ENCODE measurements at regions not wholly inside any gene's neighbourhood (a gene's known extent, or its start where the extent isn't known, plus 50 kb on each side); places are given as distances from the start of the nearest gene placed in this dataset.

DNA sequence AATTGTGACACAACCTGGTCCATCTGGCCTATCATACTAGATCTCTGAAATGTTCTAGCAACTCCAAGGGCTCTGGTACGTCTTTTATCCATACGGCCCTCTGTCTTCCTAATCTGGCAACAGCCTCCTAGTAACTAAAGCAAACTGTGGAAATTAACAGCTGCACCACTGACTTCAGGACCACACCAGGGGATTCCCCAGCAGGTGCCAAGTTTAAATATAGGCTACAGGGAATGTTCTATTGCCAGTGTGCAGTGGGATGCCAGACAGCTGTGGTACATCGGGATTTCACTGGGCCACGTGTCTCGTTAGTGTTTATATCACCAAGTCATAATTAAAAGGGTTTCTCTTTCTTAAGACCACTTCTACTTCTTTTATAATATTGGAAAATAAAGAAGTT is 94.3 kb downstream of the RGS2 start:
- no peak for TF ChIP-seq EZH2phosphoT487 (conservative IDR thresholded peaks at IDR 0.05; ENCODE audit: low read length)
- TF ChIP-seq, protein P1, sequence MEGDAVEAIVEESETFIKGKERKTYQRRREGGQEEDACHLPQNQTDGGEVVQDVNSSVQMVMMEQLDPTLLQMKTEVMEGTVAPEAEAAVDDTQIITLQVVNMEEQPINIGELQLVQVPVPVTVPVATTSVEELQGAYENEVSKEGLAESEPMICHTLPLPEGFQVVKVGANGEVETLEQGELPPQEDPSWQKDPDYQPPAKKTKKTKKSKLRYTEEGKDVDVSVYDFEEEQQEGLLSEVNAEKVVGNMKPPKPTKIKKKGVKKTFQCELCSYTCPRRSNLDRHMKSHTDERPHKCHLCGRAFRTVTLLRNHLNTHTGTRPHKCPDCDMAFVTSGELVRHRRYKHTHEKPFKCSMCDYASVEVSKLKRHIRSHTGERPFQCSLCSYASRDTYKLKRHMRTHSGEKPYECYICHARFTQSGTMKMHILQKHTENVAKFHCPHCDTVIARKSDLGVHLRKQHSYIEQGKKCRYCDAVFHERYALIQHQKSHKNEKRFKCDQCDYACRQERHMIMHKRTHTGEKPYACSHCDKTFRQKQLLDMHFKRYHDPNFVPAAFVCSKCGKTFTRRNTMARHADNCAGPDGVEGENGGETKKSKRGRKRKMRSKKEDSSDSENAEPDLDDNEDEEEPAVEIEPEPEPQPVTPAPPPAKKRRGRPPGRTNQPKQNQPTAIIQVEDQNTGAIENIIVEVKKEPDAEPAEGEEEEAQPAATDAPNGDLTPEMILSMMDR (IDR thresholded peaks at IDR 0.05; ENCODE audit: insufficient read depth, low read length, poor library complexity, severe bottlenecking), result no peak
